IPS-20b (cell line): ENCODE measurements at regions not wholly inside any gene's neighbourhood (a gene's known extent, or its start where the extent isn't known, plus 50 kb on each side); places are given as distances from the start of the nearest gene placed in this dataset.

Source experiments
- H3K27ac ChIP-seq: one replicate; pipeline ENCODE4 v1.5.1; 2013; ENCODE audit warnings: low read length
- H3K27me3 ChIP-seq: 2 replicates; pipeline ENCODE4 v1.6.1; 2013; ENCODE audit warnings: mild to moderate bottlenecking, low read length, inconsistent platforms; ENCODE audit not compliant: insufficient read depth
- H3K36me3 ChIP-seq: 2 replicates; pipeline ENCODE4 v1.6.1; 2013; ENCODE audit warnings: low read depth, mild to moderate bottlenecking, inconsistent platforms, low read length, moderate library complexity; ENCODE audit not compliant: insufficient read depth
- H3K4me1 ChIP-seq: 2 replicates; pipeline ENCODE4 v1.6.1; 2013; ENCODE audit warnings: mild to moderate bottlenecking, control low read depth, inconsistent platforms, low read length, moderate library complexity; ENCODE audit not compliant: insufficient read depth
- H3K4me3 ChIP-seq: 2 replicates; pipeline ENCODE4 v1.5.1; 2013; ENCODE audit warnings: mild to moderate bottlenecking, low read length, inconsistent platforms
- H3K9ac ChIP-seq: 2 replicates; pipeline ENCODE4 v1.6.1; 2013; ENCODE audit warnings: low read depth, mild to moderate bottlenecking, inconsistent platforms, low read length, moderate library complexity
- H3K9me3 ChIP-seq: 2 replicates; pipeline ENCODE4 v1.6.1; 2013; ENCODE audit warnings: mild to moderate bottlenecking, low read depth, low read length, inconsistent platforms; ENCODE audit not compliant: insufficient read depth

- Histone ChIP-seq H3K27me3 (no peaks in the 10 kb centered on the region; the same call in 1 of the 2 replicates), H3K36me3 (no peaks in the 10 kb centered on the region), H3K9me3 (no peaks in the 10 kb centered on the region), H3K27ac (no peak overlapping the region), H3K9ac (no peak overlapping the region), H3K4me1 (no peaks in the 10 kb centered on the region), H3K4me3 (no peak overlapping the region)
Observed at GRCh38 chr15:79230766-79231165, 51.8 kb upstream of the ANKRD34C start.

- no peak overlapping the region for H3K4me3 ChIP-seq
- H3K9me3 ChIP-seq: no peaks in the 10 kb centered on the region
- no peak overlapping the region for H3K9ac ChIP-seq
- no peaks in the 10 kb centered on the region for H3K27me3 ChIP-seq
- no peak overlapping the region for H3K27ac ChIP-seq
- H3K36me3 ChIP-seq: no peaks in the 10 kb centered on the region
- H3K4me1 ChIP-seq: no peaks in the 10 kb centered on the region
Observed at GRCh38 chr15:79222808-79223207, 59.7 kb upstream of the ANKRD34C start.

DNA sequence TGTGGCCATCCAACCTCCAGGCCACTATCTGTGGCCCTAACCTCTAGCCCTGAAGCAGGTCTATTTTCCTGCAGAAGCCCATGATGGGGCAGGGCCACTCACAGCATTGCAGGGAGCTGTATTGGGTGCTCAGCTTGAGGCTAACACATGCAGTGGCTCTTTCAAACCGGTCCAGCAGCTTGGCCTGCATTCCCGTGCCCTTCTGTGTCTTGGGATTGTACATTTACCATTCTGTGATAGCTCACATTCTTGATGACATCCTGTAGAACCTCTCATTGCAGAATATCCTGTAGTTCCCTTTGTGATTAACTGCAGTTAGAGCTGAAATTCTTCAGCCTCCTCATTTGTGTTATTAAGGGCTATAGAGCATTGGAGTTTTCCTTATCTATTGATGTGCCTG, 60.8 kb upstream of the ANKRD34C start:
- Histone ChIP-seq H3K9ac (no peak overlapping the region), H3K4me3 (no peak overlapping the region), H3K27ac (no peak overlapping the region), H3K4me1 (no peaks in the 10 kb centered on the region), H3K27me3 (no peaks in the 10 kb centered on the region), H3K9me3 (no peaks in the 10 kb centered on the region), H3K36me3 (no peaks in the 10 kb centered on the region)

DNA sequence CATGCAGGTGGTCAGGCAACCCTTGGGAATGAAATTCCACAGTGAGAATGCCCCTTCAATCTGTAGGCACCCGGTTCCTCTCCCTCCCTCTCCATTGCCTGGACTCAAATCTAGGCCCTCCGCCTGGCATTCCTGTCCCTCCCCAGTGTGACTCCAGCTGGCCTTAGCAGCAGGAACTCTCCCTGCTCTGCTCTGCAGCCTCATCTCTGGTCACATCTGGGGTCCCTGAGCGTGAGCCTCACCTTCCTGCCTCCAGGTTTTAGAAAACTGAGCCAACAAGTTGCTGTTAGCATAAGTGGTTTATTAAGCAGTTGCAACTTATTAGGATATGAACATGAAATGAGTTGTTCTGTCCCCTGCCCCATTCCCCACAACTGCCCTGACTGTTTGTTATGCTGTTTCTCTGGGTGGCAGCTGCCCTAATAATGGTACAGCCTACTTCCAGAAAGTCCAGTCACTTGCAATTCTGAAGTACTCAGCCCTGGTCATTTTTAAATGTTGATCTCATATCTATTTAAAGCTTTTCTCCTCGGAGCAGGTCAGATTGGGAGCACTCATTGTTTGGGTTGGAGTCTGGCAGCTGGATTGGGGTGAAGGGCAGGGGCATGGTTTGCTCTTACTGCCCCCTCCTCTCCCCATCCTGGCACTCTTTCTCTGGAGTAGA, 63.0 kb upstream of the ANKRD34C start:
- Histone ChIP-seq H3K9ac (no peak overlapping the region), H3K27ac (no peak overlapping the region), H3K4me3 (no peak overlapping the region), H3K27me3 (no peaks in the 10 kb centered on the region), H3K4me1 (no peaks in the 10 kb centered on the region), H3K36me3 (no peaks in the 10 kb centered on the region), H3K9me3 (no peaks in the 10 kb centered on the region)

DNA sequence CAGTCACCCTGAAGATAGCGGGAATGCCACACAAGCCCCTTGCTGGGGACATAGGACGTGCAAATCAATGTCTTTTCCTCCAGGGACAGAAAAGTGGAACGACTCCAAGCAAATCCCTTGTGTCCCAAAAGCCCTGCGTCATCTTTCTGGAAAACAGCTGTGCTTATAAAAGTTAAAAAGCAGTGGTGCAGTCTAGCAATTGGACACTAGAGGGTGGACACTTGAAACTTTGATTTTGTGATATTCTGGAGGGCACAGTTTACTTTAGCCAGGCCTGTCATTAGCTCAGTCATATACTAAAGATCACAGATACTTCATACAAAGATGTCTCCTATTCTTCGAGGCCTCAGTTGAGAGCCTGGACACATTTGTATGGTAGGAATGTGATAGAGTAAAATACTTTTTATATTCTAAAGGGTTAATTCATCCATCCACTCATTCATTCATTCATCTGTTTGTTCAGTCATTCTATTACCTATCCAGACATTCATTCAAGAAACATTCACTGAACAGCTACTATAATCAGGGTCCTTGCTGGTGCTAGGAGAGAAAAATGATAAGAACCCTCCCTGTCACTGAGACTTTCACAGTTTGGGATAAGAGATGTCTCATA, 63.8 kb upstream of the ANKRD34C start:
- peaks cover 5% of the 10 kb centered on the region; the same call in 1 of the 2 replicates for H3K4me1 ChIP-seq
- H3K36me3 ChIP-seq: no peaks in the 10 kb centered on the region
- H3K9ac ChIP-seq: no peak overlapping the region
- H3K9me3 ChIP-seq: no peaks in the 10 kb centered on the region
- H3K27me3 ChIP-seq: no peaks in the 10 kb centered on the region
- H3K27ac ChIP-seq: no peak overlapping the region
- H3K4me3 ChIP-seq: no peak overlapping the region

DNA sequence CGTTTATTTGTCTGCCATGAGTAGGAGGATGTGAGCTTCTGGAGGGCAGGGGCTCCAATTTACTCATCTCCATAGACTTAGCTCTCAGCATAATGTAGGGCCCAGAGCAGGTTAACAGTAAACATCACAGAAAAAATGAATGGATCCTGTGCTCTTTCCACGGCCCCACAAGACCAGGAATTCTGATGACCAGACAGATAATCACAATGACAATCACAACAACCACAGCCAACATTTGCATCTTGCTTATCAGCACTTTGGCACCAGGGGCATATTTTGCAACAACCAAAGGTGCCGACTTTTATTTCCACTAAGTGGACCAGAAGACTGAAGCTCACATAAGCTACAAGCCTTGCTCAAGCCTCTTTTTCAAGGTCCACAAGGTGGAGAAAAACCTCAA, 68.9 kb upstream of the ANKRD34C start:
- Histone ChIP-seq H3K36me3 (no peaks in the 10 kb centered on the region), H3K4me1 (peaks cover 15% of the 10 kb centered on the region; the same call in 1 of the 2 replicates), H3K27ac (no peak overlapping the region), H3K9me3 (no peaks in the 10 kb centered on the region), H3K4me3 (no peak overlapping the region), H3K27me3 (no peaks in the 10 kb centered on the region), H3K9ac (no peak overlapping the region)

- Histone ChIP-seq H3K4me3 (no peak overlapping the region), H3K4me1 (peaks cover 15% of the 10 kb centered on the region; the same call in 1 of the 2 replicates), H3K9ac (no peak overlapping the region), H3K27ac (no peak overlapping the region), H3K27me3 (no peaks in the 10 kb centered on the region), H3K36me3 (no peaks in the 10 kb centered on the region), H3K9me3 (no peaks in the 10 kb centered on the region)
Observed at GRCh38 chr15:79212589-79213157, 69.8 kb upstream of the ANKRD34C start.

GRCh38 chr15:79211481-79211880, 71.0 kb upstream of the ANKRD34C start:
- H3K4me3 ChIP-seq: no peak overlapping the region
- H3K27me3 ChIP-seq: no peaks in the 10 kb centered on the region
- no peak overlapping the region for H3K9ac ChIP-seq
- H3K36me3 ChIP-seq: no peaks in the 10 kb centered on the region
- no peak overlapping the region for H3K27ac ChIP-seq
- peaks cover 21% of the 10 kb centered on the region; the same call in 1 of the 2 replicates for H3K4me1 ChIP-seq
- no peaks in the 10 kb centered on the region for H3K9me3 ChIP-seq

GRCh38 chr15:79209690-79210089, 72.8 kb upstream of the ANKRD34C start:
- Histone ChIP-seq H3K27ac (no peak overlapping the region), H3K4me1 (peaks cover 21% of the 10 kb centered on the region; the same call in 1 of the 2 replicates), H3K4me3 (peak overlapping the region; percentile 66), H3K27me3 (peaks cover 4% of the 10 kb centered on the region; the same call in 1 of the 2 replicates), H3K36me3 (no peaks in the 10 kb centered on the region), H3K9ac (no peak overlapping the region; the same call in 1 of the 2 replicates), H3K9me3 (no peaks in the 10 kb centered on the region)

DNA sequence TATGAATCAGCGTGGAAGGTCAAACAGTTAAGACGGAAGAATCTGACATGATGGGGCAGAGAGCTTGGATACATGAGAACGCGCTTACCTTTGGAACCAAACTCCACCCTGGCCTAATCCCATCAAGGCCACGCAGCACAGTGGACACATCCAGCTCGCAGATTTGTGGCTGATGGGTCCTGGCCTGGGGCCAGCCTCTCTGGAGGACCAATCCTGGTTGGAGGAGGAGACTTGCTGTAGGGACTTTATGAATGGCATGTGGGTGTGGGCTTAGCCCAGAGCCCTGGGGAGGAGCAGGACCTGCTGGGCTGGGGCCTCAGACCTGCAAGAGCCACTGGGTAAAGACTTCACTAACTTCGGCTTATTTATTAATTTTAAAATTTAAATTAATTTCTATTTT, 73.4 kb upstream of the ANKRD34C start:
- H3K36me3 ChIP-seq: no peaks in the 10 kb centered on the region
- no peaks in the 10 kb centered on the region for H3K9me3 ChIP-seq
- peaks cover 4% of the 10 kb centered on the region; the same call in 1 of the 2 replicates for H3K27me3 ChIP-seq
- H3K9ac ChIP-seq: no peak overlapping the region
- H3K27ac ChIP-seq: no peak overlapping the region
- H3K4me3 ChIP-seq: no peak overlapping the region
- H3K4me1 ChIP-seq: peaks cover 20% of the 10 kb centered on the region; the same call in 1 of the 2 replicates

DNA sequence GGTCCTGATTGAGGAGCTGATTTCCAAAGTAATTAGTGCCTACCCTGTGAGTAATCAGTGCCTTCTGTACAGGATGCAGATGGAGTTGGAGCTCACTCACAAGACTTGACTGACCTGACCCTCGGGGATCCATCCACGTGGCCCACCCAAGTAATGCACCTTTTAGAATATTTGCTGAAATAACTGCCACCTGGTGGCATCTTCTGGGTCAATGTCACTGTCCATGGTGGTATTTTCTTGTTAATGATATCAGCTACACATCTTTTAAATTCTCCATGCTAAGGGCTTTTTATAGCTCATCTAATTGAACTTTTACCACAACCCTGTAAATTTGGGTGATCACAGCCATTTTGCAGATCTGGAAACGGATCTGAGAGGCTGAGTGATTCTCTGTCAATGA, 74.3 kb upstream of the ANKRD34C start:
- no peak overlapping the region for H3K4me3 ChIP-seq
- no peaks in the 10 kb centered on the region for H3K9me3 ChIP-seq
- peaks cover 4% of the 10 kb centered on the region; the same call in 1 of the 2 replicates for H3K27me3 ChIP-seq
- H3K9ac ChIP-seq: no peak overlapping the region
- H3K27ac ChIP-seq: no peak overlapping the region
- peaks cover 10% of the 10 kb centered on the region; the same call in 1 of the 2 replicates for H3K4me1 ChIP-seq
- H3K36me3 ChIP-seq: no peaks in the 10 kb centered on the region

- H3K9me3 ChIP-seq: no peaks in the 10 kb centered on the region
- no peak overlapping the region for H3K4me3 ChIP-seq
- peaks cover 4% of the 10 kb centered on the region; the same call in 1 of the 2 replicates for H3K27me3 ChIP-seq
- H3K4me1 ChIP-seq: 0 out of 2 replicates have a peak, but pooled peaks cover 5% of the 10 kb centered on the region
- no peaks in the 10 kb centered on the region for H3K36me3 ChIP-seq
- H3K27ac ChIP-seq: no peak overlapping the region
- no peak overlapping the region for H3K9ac ChIP-seq
Observed at GRCh38 chr15:79206940-79207339, 75.6 kb upstream of the ANKRD34C start.
